A549 (cell line): ENCODE measurements at regions not wholly inside any gene's neighbourhood (a gene's known extent, or its start where the extent isn't known, plus 50 kb on each side); places are given as distances from the start of the nearest gene placed in this dataset.
A peak's percentile ranks its signal among the peaks of the same experiment; 100 is the strongest.

ENCODE experiments used
- ATAC-seq, 2 experiments: fragments of 200-7000 bp in 1 of 2; fragments of >200 bp in 1 of 2; cut with Nextera tagmentation in 1 of 2; cut with Tn5 transposase in 1 of 2; 3 replicates each; pipeline versions ENCODE4 v1.8.0 to v1.9.1; 2018 to 2020; ENCODE audit warnings: mild to moderate bottlenecking in 1 of 2, moderate library complexity in 1 of 2
- CTCF ChIA-PET: fragments of 300-600 bp; sonication (Branson Sonifier 250); formaldehyde crosslinking; extraction: SDS; loops from one replicate; lab custom pipeline; 2021; ENCODE audit warnings: antibody characterized with exemption, inconsistent platforms; lab: Yijun Ruan, JAX
- POLR2A ChIA-PET: fragments of 350-600 bp; formaldehyde crosslinking; extraction: SDS; loops from one replicate; lab custom pipeline; 2021; ENCODE audit warnings: antibody characterized with exemption, inconsistent platforms; lab: Yijun Ruan, JAX
- DNase-seq, 2 experiments: peaks; one replicate each; pipeline versions ENCODE4 v3.0.0 to v3.0.0-alpha.2; 2011 to 2016; ENCODE audit warnings: low read depth in 1 of 2, low spot score in 1 of 2
- FAIRE-seq: peaks from 2 replicates; lab custom pipeline; 2011; peaks lifted over from hg19 to GRCh38; lab: Jason Lieb, UNC
- H3K27ac ChIP-seq, 2 experiments: fragments of >200 bp; sonication (Bioruptor Twin); formaldehyde crosslinking; 3 replicates each; pipeline ENCODE4 v1.5.1; 2016 to 2017
- H3K4me1 ChIP-seq: fragments of >200 bp; sonication (Bioruptor Twin); formaldehyde crosslinking; 3 replicates; pipeline ENCODE4 v1.6.1; 2016
- H3K4me2 ChIP-seq: fragments of >200 bp; sonication (Bioruptor Twin); formaldehyde crosslinking; 3 replicates; pipeline ENCODE4 v1.6.1; 2016
- H3K4me3 ChIP-seq: fragments of >200 bp; sonication (Bioruptor Twin); formaldehyde crosslinking; 3 replicates; pipeline ENCODE4 v1.5.1; 2016
- H3K9me3 ChIP-seq: fragments of >200 bp; sonication (Bioruptor Twin); formaldehyde crosslinking; 3 replicates; pipeline ENCODE4 v1.6.1; 2016
- BCL3 ChIP-seq: fragments of >200 bp; sonication (Bioruptor Twin); formaldehyde crosslinking; IDR thresholded peaks from 3 replicates; pipeline ENCODE4 v1.6.1; 2016
- BHLHE40 ChIP-seq: IDR thresholded peaks from 2 replicates; pipeline ENCODE4 v1.6.1; 2012; ENCODE audit warnings: low read depth, low read length, inconsistent platforms
- CEBPB ChIP-seq, 2 experiments: fragments of >200 bp in 1 of 2; sonication (Bioruptor Twin) in 1 of 2; formaldehyde crosslinking in 1 of 2; IDR thresholded peaks; 2 replicates each; pipeline ENCODE4 v1.6.1; 2012 to 2016
- E2F6 ChIP-seq: IDR thresholded peaks from 2 replicates; pipeline ENCODE4 v1.6.1; 2012; ENCODE audit warnings: low read depth, borderline replicate concordance
- EHF ChIP-seq: fragments of 250-450 bp; sonication (Bioruptor Pico); IDR thresholded peaks from 2 replicates; pipeline ENCODE4 v1.5.0; 2020; ENCODE audit warnings: mild to moderate bottlenecking
- GATA3 ChIP-seq: IDR thresholded peaks from 2 replicates; pipeline ENCODE4 v1.6.1; 2012; ENCODE audit warnings: borderline replicate concordance
- HOXB13 ChIP-seq: fragments of 250-450 bp; sonication (Bioruptor Pico); IDR thresholded peaks from 2 replicates; pipeline ENCODE4 v1.5.0; 2020; ENCODE audit warnings: low read depth, mild to moderate bottlenecking, moderate library complexity
- HOXB5 ChIP-seq: fragments of 250-450 bp; sonication (Bioruptor Pico); IDR thresholded peaks from 2 replicates; pipeline ENCODE4 v1.5.0; 2020; ENCODE audit warnings: mild to moderate bottlenecking, moderate library complexity
- JUNB ChIP-seq: fragments of >200 bp; sonication (Bioruptor Twin); formaldehyde crosslinking; IDR thresholded peaks from 2 replicates; pipeline ENCODE4 v1.6.1; 2016
- KDM1A ChIP-seq: fragments of 200-600 bp; sonication (generic); IDR thresholded peaks from 2 replicates; pipeline ENCODE4 v1.6.1; 2016; ENCODE audit warnings: low read depth, mild to moderate bottlenecking
- KDM5A ChIP-seq: fragments of 200-600 bp; sonication (generic); IDR thresholded peaks from 2 replicates; pipeline ENCODE4 v1.6.1; 2016; ENCODE audit warnings: antibody characterized with exemption, mild to moderate bottlenecking
- MAZ ChIP-seq: fragments of 150-350 bp; IDR thresholded peaks from 2 replicates; pipeline ENCODE4 v1.6.1; 2014; ENCODE audit warnings: antibody characterized with exemption, low read depth, low read length, borderline replicate concordance
- MYC ChIP-seq: IDR thresholded peaks from 2 replicates; pipeline ENCODE4 v1.6.1; 2012; ENCODE audit warnings: mild to moderate bottlenecking, inconsistent platforms, low read length, improper control_type of control experiment, borderline replicate concordance
- NFE2L2 ChIP-seq: fragments of 150-350 bp; conservative IDR thresholded peaks from 2 replicates; pipeline ENCODE4 v1.6.1; 2014; ENCODE audit warnings: low read length
- NPAS2 ChIP-seq: fragments of 250-450 bp; sonication (Bioruptor Pico); IDR thresholded peaks from 2 replicates; pipeline ENCODE4 v1.8.0; 2022; ENCODE audit warnings: mild to moderate bottlenecking, moderate library complexity, borderline replicate concordance
- PBX3 ChIP-seq: IDR thresholded peaks from 2 replicates; pipeline ENCODE4 v1.6.1; 2012
- POLR2AphosphoS2 ChIP-seq: conservative IDR thresholded peaks from 2 replicates; pipeline ENCODE4 v1.6.1; 2012; ENCODE audit warnings: low read length, improper control_type of control experiment, inconsistent platforms
- RAD21 ChIP-seq, 2 experiments: fragments of >200 bp in 1 of 2; sonication (Bioruptor Twin) in 1 of 2; formaldehyde crosslinking in 1 of 2; IDR thresholded peaks in 1 of 2; conservative IDR thresholded peaks in 1 of 2; 2 replicates in 1 of 2; 3 replicates in 1 of 2; pipeline ENCODE4 v1.6.1; 2012 to 2018; ENCODE audit warnings: inconsistent platforms in 1 of 2
- RCOR1 ChIP-seq: fragments of 150-350 bp; IDR thresholded peaks from 2 replicates; pipeline ENCODE4 v1.6.1; 2014; ENCODE audit warnings: antibody characterized with exemption, low read length, low read depth
- RNF2 ChIP-seq: fragments of 200-600 bp; sonication (generic); IDR thresholded peaks from 2 replicates; pipeline ENCODE4 v1.6.1; 2016; ENCODE audit warnings: low read depth, mild to moderate bottlenecking, antibody characterized with exemption, moderate library complexity, borderline replicate concordance
- SREBF2 ChIP-seq: fragments of 450-650 bp; IDR thresholded peaks from 2 replicates; pipeline ENCODE4 v1.6.1; 2014; ENCODE audit warnings: mild to moderate bottlenecking, moderate library complexity
- USF2 ChIP-seq: fragments of 450-650 bp; IDR thresholded peaks from 2 replicates; pipeline ENCODE4 v1.6.1; 2014; ENCODE audit warnings: antibody characterized with exemption
- ZFP36 ChIP-seq: fragments of 450-650 bp; IDR thresholded peaks from 2 replicates; pipeline ENCODE4 v1.6.1; 2014; ENCODE audit warnings: borderline replicate concordance; ENCODE audit not compliant: partially characterized antibody
- ZNF302 ChIP-seq: fragments of 250-450 bp; sonication (Bioruptor Pico); IDR thresholded peaks from 2 replicates; pipeline ENCODE4 v1.9.0; 2021; ENCODE audit warnings: inconsistent platforms, mild to moderate bottlenecking, moderate library complexity
- WGBS: methylation state at CpG from one replicate; pipeline ENCODE4 v1.1.6; 2017; ENCODE audit errors: missing lambda C conversion rate; 5-methylcytosine and 5-hydroxymethylcytosine counted together

GRCh38 chr20:8963330-8963729 is 105.6 kb upstream of the PLCB4 start:
- no peaks in the 10 kb centered on the region; the same call in 2 of the 3 replicates for H3K4me1 ChIP-seq

GRCh38 chr20:8964959-8965562 is 103.8 kb upstream of the PLCB4 start:
- H3K27ac ChIP-seq: 0 out of 6 replicates have a peak overlapping the region, but pooled peaks of 1 of the 2 experiments have one; percentile 12
- FAIRE-seq: no peak

More at GRCh38 chr20:8963330-8963729, 105.6 kb upstream of the PLCB4 start:
- ChIA-PET CTCF (interaction anchor here (0.6 kb wide), 1 partner anchor 10 kb away, joined by 4 read pairs; no protein-coding TSS in a partner anchor), POLR2A (no interaction called here)
- peaks cover 5% of the 10 kb centered on the region for H3K9me3 ChIP-seq
- no peak for FAIRE-seq
- TF ChIP-seq CEBPB (IDR thresholded peaks at IDR 0.05) (no peak), JUNB (no peak), USF2 (no peak), RNF2 (no peak), NFE2L2 (no peak), NPAS2 (CRISPR knock-in tag) (no peak), BHLHE40 (no peak), KDM1A (no peak), HOXB5 (CRISPR knock-in tag) (no peak), KDM5A (no peak), MAZ (no peak), RAD21 (conservative IDR thresholded peaks at IDR 0.05 in 1 of 2, IDR thresholded peaks at IDR 0.05 in 1 of 2) (no peak), E2F6 (no peak), ZFP36 (no peak), BCL3 (no peak), ZNF302 (no peak), PBX3 (no peak), RCOR1 (no peak)
- no peak for DNase-seq
- no peak overlapping the region for H3K4me3 ChIP-seq
- H3K27ac ChIP-seq: no peak overlapping the region
- ATAC-seq: no peak
- H3K4me2 ChIP-seq: no peak overlapping the region

More at GRCh38 chr20:8964959-8965562, 103.8 kb upstream of the PLCB4 start:
- POLR2A ChIA-PET: no interaction called here
- no peaks in the 10 kb centered on the region; the same call in 2 of the 3 replicates for H3K4me1 ChIP-seq
- DNase-seq (no peak), ATAC-seq (0 out of 6 replicates have a peak, but pooled peaks of 1 of the 2 experiments have one; percentile 19)
- H3K4me2 ChIP-seq: no peak overlapping the region
- peaks cover 5% of the 10 kb centered on the region for H3K9me3 ChIP-seq
- TF ChIP-seq MYC: no peak
- no peak for TF ChIP-seq SREBF2
- TF ChIP-seq EHF (CRISPR knock-in tag): no peak
- TF ChIP-seq HOXB13 (CRISPR knock-in tag): no peak
- no peak for TF ChIP-seq POLR2AphosphoS2
- TF ChIP-seq GATA3: no peak
- H3K4me3 ChIP-seq: no peak overlapping the region
- CTCF ChIA-PET: interaction anchor here (1.5 kb wide), 1 partner anchor 111 kb away, joined by 3 read pairs; no protein-coding TSS in a partner anchor
- 67% methylated on average over 5 of the region's 5 CpGs for WGBS
